IPS-18c (cell line): ENCODE measurements at regions not wholly inside any gene's neighbourhood (a gene's known extent, or its start where the extent isn't known, plus 50 kb on each side); places are given as distances from the start of the nearest gene placed in this dataset.

ENCODE experiments used
- H3K4me3 ChIP-seq: 2 replicates; pipeline ENCODE4 v1.7.0; 2013; ENCODE audit warnings: low read depth, mild to moderate bottlenecking, low read length, moderate library complexity; ENCODE audit not compliant: insufficient read depth
- H3K9me3 ChIP-seq: one replicate; pipeline ENCODE4 v1.6.1; 2013; ENCODE audit warnings: mild to moderate bottlenecking, low read length, moderate library complexity; ENCODE audit not compliant: control insufficient read depth, insufficient read depth

DNA sequence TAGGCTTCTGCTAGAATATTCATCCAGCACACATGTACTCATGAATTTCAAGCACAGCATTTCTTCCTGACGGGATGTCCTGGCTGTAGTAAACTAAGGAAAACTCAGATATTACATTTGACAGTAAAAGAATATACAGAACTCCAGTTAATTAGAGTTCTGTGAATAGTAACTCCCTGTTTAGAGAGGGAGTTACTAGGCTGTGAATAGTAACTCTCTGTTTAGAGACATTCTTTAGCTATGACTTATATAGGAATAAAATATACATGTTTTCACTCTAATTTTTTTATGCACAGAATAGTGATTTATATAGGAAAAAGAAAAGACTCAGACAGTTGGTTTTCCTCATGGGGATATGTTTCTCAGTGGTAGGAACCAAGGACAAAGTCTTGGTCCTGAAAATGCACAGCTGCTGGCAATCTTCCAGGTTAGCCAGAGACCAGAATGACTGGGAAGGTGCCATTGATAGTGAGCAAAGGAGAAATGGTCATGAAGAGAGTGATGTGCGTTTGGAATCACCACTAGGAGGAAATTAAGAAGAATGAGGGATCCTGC is 480.7 kb upstream of the THBS1 start:
- H3K4me3 ChIP-seq = no peak overlapping the region
- H3K9me3 ChIP-seq = no peaks in the 10 kb centered on the region

DNA sequence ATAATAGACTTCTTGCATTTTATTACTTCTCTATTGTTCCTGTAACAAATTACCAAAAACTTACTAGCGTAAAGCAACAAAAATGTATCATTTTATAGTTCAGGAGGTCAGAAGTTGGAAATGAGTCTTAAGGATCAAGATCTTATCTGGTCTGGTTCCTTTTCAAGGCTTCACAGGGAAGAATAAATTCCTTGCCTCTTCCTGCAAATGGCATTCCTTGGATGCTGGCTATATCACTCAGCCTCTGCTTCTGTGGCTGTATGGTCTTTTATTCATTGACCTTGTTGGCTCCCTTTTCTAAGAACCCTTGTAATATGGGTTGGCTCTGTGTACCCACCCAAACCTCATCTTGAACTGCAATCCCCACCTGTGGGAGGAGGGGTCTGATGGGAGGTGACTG is 478.4 kb upstream of the THBS1 start:
- H3K9me3 ChIP-seq = no peaks in the 10 kb centered on the region
- no peak overlapping the region for H3K4me3 ChIP-seq

DNA sequence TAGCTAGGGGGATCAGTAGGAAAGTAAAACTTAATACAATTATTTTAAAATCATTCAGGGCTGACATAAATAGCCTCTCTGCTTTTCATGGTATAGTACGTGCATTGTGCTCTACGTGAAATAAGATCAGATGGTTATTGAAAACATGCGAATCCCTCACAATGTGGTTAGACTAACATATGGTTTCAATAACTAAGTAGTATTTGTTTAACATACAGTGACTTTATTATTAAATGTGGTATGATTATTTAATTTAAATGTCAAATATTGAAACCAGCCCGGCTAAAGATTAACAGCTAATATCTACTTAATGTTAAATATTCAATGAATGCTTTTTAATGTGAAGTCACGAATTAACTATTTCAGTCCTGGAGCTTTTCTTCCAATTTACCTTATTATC is 473.9 kb upstream of the THBS1 start:
- H3K4me3 ChIP-seq = no peak overlapping the region
- H3K9me3 ChIP-seq = no peaks in the 10 kb centered on the region

DNA sequence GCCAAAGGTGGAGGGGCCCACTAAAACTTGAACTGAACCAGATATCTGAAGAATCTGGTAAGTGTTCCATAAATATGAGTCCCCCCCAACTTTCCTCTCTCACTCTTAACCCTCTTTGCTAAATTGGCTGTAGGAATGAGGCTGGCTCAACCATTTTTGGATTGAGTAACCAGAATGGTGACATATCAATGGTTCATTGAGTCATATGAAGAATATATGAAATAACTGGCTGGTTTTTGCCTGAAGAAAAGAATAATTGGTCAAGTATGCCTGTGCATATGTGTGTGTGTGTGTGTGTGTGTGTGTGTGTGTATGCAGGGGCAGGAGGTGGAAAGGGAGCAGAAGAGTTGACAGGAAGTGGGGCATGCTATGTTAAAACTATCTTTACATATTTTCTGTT is 472.9 kb upstream of the THBS1 start:
- H3K9me3 ChIP-seq = no peaks in the 10 kb centered on the region
- H3K4me3 ChIP-seq = no peak overlapping the region

DNA sequence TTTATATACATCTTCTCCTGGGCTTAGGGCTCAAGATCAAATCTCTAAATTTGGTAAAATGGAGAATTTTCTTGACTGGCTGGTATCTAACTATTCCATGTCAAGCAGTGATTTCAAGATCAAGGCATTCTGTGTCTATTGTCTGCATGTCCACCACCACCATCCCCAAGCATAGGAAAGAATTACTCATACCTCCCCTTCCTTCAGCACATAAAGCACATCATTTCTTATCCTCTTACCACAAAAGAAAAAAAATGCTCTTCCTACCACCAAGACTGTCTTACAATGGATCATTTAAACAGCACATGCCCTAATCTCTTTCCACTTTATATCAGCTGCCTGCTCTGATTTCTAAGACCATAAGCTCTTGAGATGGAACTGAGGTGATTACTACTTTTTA is 470.5 kb upstream of the THBS1 start:
- Histone ChIP-seq H3K9me3 (no peaks in the 10 kb centered on the region), H3K4me3 (no peak overlapping the region)

DNA sequence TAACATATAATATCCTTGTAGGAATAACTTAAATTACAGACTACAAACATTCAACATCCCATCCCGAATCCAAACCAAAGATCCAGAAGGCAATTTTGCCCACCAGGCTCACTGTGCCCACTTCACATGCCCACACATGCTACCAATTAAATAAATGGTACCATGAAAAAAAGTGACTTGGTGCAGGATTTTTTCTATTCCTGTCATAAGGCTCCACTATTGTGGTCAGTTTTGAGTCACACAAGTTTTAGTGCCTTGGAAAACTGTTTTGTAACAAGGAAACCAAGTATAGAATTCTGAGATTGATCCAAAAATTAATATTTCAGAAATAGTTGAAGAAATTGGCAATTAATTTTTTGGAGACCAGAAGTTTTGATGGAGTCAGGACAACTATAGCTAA is 470.1 kb upstream of the THBS1 start:
- Histone ChIP-seq H3K9me3 (no peaks in the 10 kb centered on the region), H3K4me3 (no peak overlapping the region)

DNA sequence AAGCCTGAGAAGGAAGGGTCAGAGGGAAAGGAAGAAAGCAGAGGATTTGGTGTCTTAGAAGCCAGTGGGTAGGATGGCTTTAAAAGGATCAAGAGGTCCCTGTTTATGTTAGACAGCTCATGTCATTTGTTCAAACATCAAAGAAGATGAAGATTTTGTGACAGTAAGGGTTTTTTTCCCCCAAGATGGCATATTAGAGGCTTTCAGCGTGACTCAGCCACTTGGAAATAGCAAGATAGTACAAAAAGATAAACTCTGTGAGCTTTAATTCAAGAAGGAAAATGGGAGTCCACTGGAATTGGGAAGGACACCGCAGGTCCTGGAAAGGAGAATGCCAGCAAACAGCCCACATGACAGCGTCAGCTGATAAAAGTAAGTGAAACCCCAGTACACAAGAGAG is 467.1 kb upstream of the THBS1 start:
- H3K4me3 ChIP-seq = no peak overlapping the region
- H3K9me3 ChIP-seq = no peaks in the 10 kb centered on the region

DNA sequence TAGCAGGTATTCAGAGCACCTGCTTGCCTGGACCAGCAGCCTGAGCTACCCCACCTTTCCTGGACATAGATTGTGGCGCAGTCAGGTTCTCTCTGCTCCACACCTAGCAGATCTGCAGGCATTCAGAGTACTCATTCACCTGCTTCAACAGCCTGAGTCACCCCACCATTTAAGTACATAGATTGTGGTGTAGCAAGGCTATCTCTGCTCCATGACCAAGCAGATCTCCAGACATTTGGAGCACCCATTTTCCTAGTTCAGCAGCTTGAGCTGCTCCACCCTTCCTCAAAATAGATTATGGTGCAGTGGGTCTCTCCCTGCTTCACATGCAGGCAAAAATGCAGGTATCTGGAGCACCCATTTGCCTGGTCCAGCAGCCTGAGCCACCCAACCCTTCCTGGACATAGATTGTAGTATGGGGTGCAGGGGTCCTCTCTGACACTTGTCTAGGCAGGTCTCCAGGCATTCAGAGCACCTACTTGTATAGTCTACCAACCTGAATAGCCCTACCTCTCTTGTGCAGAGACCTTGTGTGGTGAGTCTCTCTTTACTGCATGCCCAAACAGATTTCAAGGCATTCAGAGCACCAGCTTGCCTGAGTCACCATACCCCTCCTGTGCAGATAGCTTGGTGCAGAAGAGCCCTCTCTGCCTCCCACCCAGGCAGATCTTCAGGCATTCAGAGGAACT is 466.0 kb upstream of the THBS1 start:
- H3K4me3 ChIP-seq = no peak overlapping the region

DNA sequence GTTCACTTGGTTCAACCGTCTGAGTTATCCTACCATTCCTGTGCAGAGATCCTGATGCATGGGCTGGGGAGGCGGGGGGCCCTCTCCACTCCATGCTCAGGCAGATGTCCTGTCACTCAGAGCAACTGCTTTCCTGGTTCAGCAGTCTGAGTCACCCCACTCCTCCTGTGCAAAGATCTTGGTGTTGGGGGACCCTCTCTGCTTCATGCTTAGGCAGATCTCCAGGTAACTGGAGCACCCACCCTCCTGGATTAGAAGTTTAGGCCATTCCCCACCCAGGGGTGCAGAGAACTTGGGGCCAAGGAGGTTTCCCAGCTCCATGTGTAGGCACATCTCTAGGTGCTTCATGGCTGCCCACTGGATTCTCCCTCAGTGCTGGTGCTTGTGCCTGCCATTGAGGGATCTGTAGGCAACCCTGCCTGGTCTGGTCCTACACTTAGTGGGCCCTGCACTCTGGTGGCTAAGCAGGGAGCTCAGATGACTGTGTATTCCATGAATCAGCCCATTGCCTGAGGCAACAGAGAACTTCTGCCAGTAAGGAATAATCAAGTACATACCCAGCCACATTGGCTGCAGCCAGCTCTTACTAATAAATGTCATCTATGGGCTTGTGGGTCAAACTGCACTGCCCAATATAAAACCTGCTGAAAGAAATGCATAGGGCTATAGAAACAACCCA is 465.4 kb upstream of the THBS1 start:
- Histone ChIP-seq H3K9me3 (no peaks in the 10 kb centered on the region), H3K4me3 (no peak overlapping the region)

More for the DNA sequence above, 466.0 kb upstream of the THBS1 start:
- no peaks in the 10 kb centered on the region for H3K9me3 ChIP-seq

DNA sequence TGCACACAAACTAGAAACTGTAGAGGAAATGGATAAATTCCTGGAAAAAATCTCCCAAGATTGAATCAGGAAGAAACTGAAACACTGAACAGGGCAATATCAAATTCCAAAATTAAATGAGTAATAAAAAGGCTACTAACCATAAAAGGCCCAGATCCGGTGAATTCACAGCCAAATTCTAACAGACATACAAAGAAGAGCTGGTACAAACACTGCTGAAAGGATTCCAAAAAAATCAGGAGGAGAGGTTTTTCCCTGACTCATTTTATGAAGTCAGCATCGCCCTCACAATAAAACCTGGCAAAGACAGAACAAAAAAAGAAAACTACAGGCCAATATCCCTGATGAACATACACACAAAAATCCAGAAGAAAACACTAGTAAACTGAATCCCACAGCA is 462.4 kb upstream of the THBS1 start:
- H3K9me3 ChIP-seq = no peaks in the 10 kb centered on the region
- no peak overlapping the region for H3K4me3 ChIP-seq

DNA sequence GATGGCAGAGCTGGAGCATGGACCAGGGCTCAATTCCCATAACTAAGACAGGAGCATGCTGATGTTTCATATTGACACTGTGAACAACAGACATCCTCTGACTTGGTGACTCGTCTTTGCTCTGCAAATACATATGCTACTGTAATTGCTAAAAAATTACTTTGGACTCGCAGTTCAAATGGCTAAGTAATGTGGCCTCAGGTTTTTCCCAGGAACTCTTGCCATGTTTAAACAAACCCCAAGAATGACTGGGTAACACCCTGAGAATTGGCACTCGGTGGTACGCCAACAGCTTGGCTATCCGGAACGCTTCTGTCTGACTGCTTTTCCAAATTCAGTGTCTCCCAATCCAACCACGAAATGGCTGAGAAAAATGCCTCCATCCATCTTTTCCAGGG is 456.7 kb upstream of the THBS1 start:
- Histone ChIP-seq H3K4me3 (no peak overlapping the region), H3K9me3 (no peaks in the 10 kb centered on the region)

DNA sequence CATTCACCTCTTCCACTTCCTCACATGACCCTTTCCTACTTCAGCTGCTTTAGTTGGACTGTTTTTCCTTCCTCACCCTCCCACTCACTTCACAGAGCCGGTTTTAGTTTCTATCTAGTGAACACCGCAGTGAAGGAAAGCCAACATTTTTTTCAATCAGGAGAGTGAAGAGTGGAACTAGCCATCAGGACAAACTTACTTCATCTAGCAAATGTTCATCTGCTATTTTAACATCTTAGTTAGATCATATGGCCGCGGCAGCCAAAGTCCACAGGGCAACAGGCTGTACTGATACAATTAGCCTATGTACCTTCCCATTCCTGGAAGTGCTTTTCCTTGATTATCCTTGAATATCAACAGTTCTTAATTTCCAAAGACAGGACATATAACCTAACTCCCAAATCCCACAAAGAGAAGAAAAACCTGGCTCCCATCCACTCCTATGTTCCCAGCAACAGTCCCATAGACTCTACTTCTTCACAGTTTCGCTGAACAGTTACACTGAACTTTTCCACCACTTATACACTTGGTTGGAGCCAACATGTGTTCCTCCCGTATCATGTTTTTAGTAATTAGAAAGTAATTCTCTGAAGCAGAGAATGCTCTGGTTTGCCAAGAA is 456.2 kb upstream of the THBS1 start:
- H3K4me3 ChIP-seq = no peak overlapping the region
- H3K9me3 ChIP-seq = no peaks in the 10 kb centered on the region

DNA sequence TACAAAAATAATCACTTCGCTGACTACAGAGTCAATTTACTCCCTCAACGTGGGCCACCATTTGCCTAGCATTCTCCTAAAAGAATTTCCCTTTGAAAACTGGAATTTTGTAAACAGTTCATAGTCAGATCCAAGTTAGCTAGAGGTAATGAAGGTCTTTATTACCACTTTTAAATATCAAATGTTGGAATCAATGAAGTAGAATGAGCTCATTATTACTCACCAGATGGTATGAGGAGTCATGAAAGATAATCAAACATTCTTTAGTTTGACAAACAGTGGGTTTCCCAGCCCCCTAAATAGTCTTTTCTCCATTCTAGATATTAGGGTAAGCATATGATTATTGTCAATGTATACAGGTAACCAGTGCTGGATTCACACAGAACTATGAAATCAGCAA is 455.7 kb upstream of the THBS1 start:
- H3K4me3 ChIP-seq = no peak overlapping the region

DNA sequence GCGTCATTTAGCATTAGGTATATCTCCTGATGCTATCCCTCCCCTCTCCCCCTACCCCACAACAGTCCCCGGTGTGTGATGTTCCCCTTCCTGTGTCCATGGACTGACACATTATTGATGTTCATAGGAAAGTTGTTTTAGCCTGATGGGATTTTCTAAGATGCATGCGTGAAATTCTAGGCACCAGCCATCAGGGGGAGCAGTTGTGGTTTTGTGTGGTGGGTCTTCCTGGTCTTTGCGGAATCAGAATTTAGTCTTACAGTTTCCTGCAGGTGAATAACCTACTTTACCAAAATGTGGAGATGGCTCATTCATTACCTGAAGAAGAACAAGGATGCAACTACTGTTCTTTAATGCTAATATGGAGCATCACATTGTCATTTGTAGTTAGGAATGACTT is 455.0 kb upstream of the THBS1 start:
- Histone ChIP-seq H3K4me3 (no peak overlapping the region), H3K9me3 (no peaks in the 10 kb centered on the region)

More for the DNA sequence above, 455.7 kb upstream of the THBS1 start:
- H3K9me3 ChIP-seq = no peaks in the 10 kb centered on the region

DNA sequence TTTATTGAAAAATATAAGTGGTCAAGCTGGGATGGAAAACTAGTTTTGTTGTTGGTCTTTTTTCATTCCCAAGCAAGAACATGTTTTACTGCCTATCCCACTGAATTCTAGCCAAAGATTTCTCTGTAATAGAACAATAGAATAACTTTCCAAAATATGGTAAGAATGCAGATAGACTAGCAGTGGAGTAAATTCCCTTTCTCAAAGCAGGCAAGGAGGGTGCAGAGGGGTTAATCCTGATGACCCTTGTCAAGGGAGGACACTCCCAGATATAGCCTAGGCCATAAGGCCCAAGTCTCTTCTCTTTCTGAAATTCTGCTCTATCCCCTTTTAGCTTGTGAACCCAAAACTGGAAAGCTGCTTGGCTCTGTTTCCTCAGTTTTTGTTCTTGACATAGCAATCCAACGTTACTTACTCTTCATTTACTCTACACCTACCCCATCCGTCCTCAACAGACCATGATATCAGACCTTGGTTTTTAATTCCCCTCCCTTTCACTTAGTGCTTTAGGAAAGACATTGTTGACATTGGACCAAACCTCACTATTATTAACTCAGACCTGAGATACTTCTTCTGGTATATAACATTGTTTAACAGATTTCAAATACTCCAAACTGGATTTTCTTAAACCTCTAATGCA is 453.6 kb upstream of the THBS1 start:
- no peak overlapping the region for H3K4me3 ChIP-seq
- H3K9me3 ChIP-seq = no peaks in the 10 kb centered on the region

DNA sequence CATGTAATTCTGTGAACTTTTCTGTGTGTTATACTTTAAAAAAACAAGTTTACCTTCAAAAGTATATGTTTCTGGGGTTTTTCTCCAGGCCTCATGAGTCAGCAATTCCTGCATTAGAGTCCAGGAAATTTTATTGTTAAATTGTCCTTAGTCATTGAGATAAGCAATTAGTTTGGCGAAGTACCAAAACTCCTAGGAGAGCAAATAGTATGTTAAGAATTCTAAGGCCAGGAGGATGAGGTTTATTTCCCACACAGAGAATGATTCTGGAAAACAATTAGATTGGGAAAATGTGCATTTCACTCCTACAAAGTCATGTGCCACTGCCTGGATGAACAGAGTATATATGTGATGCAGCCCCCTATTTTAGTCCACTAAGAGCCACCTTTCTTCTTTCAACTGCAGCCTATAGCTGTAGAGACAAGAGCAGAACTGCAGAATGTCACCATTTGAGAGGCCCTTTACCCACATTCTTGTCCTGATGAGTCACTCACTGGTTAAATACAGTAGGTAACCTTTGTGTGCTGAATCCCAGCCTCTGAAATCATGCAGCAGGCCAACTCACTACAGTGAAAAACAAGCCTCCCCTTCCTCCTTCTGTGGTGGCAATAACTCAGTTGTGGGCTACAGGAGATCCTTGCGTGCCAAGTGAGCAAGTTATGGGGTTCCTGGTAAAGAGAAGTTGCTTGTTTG is 452.8 kb upstream of the THBS1 start:
- no peak overlapping the region for H3K4me3 ChIP-seq
- no peaks in the 10 kb centered on the region for H3K9me3 ChIP-seq

DNA sequence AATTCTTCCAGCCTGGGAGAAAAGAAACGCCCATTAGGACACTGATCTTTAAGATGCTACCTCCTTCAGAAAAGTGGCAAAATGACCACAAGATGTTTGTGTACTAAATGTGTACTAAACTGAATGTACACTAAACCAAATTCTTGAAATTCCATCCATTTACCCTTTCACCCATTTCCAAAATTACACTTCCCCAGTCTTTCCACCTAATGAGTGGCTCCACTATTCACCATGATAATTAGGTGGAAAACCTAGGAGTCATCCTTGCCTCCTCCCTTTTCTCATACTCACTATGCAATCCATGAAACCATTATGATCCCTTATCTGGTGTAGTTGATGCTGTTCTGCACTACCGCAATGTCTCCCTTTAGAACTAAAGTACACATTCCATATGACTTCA is 452.1 kb upstream of the THBS1 start:
- H3K9me3 ChIP-seq = no peaks in the 10 kb centered on the region
- H3K4me3 ChIP-seq = no peak overlapping the region
